GM18907 (cell line): ENCODE measurements at regions not wholly inside any gene's neighbourhood (a gene's known extent, or its start where the extent isn't known, plus 50 kb on each side); places are given as distances from the start of the nearest gene placed in this dataset.

Source experiments
- ATAC-seq: cut with Tn5 transposase; IDR thresholded peaks from one replicate; pipeline ENCODE4 v1.9.1; 2021; ENCODE audit warnings: mild to moderate bottlenecking, moderate library complexity; ENCODE audit not compliant: unreplicated experiment

GRCh38 chr9:101792475-101792874 is 54.0 kb upstream of the GRIN3A start:
- no peak for ATAC-seq

DNA sequence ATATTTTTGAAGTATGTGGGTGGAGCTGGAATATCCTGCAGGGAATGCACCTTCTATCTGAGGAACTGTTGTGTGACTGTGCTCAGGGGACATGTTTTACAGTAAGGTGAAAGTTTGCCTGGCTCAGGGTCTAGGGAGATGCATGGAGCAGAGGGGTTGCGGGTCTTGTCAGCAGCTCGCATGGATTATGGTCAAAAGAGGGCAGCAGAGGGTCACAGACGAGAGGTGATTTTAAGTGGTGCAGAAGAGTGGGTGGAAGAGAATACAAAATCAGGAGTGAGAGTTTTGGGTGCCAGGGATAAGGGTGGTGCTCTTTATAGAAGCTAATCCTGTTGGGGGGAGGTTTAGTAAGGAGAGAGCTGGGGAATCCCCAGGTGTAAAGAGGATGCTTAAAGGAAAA is 53.5 kb upstream of the GRIN3A start:
- ATAC-seq = no peak

GRCh38 chr9:101791533-101791932 is 53.1 kb upstream of the GRIN3A start:
- no peak for ATAC-seq
